ENCODE measurements at regions not wholly inside any gene's neighbourhood (a gene's known extent, or its start where the extent isn't known, plus 50 kb on each side); places are given as distances from the start of the nearest gene placed in this dataset.
"Not testable (repeated sequence)": the region's sequence is repeated elsewhere in the genome, so short reads cannot be mapped to it uniquely, and the experiment has no call there.

GRCh38 chr1:104266612-104267011, 516.9 kb downstream of the AMY1C start:
- Mint-ChIP-seq H3K36me3 (no peaks in the 10 kb centered on the region), H3K4me3 (no peak overlapping the region), H3K27me3 (no peaks in the 10 kb centered on the region), H3K4me1 (peaks cover 6% of the 10 kb centered on the region), H3K27ac (no peak overlapping the region), H3K9me3 (no peaks in the 10 kb centered on the region)
- no peak for ATAC-seq

GRCh38 chr1:104288322-104288721, 538.6 kb downstream of the AMY1C start:
- not testable (repeated sequence) for H3K4me3 Mint-ChIP-seq, H3K27ac Mint-ChIP-seq, H3K4me1 Mint-ChIP-seq, H3K9me3 Mint-ChIP-seq, H3K36me3 Mint-ChIP-seq, H3K27me3 Mint-ChIP-seq, ATAC-seq

- H3K27me3 Mint-ChIP-seq, result no peaks in the 10 kb centered on the region
Observed at GRCh38 chr1:104291156-104291555, 541.5 kb downstream of the AMY1C start.

GRCh38 chr1:104294259-104294658, 544.6 kb downstream of the AMY1C start:
- Mint-ChIP-seq H3K27ac (no peak overlapping the region), H3K4me1 (no peaks in the 10 kb centered on the region), H3K36me3 (no peaks in the 10 kb centered on the region), H3K27me3 (no peaks in the 10 kb centered on the region), H3K9me3 (no peaks in the 10 kb centered on the region), H3K4me3 (no peak overlapping the region)
- ATAC-seq, result no peak

More at GRCh38 chr1:104291156-104291555, 541.5 kb downstream of the AMY1C start:
- H3K27ac Mint-ChIP-seq, result no peak overlapping the region
- no peaks in the 10 kb centered on the region for H3K9me3 Mint-ChIP-seq
- no peaks in the 10 kb centered on the region for H3K4me1 Mint-ChIP-seq
- H3K4me3 Mint-ChIP-seq, result no peak overlapping the region
- ATAC-seq, result no peak
- H3K36me3 Mint-ChIP-seq, result no peaks in the 10 kb centered on the region

- ATAC-seq, result no peak
- Mint-ChIP-seq H3K9me3 (no peaks in the 10 kb centered on the region), H3K4me3 (no peak overlapping the region), H3K4me1 (no peaks in the 10 kb centered on the region), H3K27me3 (no peaks in the 10 kb centered on the region), H3K27ac (no peak overlapping the region), H3K36me3 (no peaks in the 10 kb centered on the region)
Observed at GRCh38 chr1:104295511-104295910, 545.8 kb downstream of the AMY1C start.

GRCh38 chr1:104309673-104310072, 560.0 kb downstream of the AMY1C start:
- no peaks in the 10 kb centered on the region for H3K4me1 Mint-ChIP-seq
- ATAC-seq, result no peak
- H3K36me3 Mint-ChIP-seq, result no peaks in the 10 kb centered on the region
- H3K27ac Mint-ChIP-seq, result no peak overlapping the region
- peaks cover 3% of the 10 kb centered on the region for H3K9me3 Mint-ChIP-seq
- H3K27me3 Mint-ChIP-seq, result no peaks in the 10 kb centered on the region
- H3K4me3 Mint-ChIP-seq, result no peak overlapping the region

GRCh38 chr1:104315823-104316222, 566.1 kb downstream of the AMY1C start:
- no peaks in the 10 kb centered on the region for H3K36me3 Mint-ChIP-seq
- ATAC-seq, result no peak
- peaks cover 6% of the 10 kb centered on the region for H3K9me3 Mint-ChIP-seq
- H3K27me3 Mint-ChIP-seq, result no peaks in the 10 kb centered on the region
- H3K4me1 Mint-ChIP-seq, result no peaks in the 10 kb centered on the region
- no peak overlapping the region for H3K27ac Mint-ChIP-seq
- H3K4me3 Mint-ChIP-seq, result no peak overlapping the region

DNA sequence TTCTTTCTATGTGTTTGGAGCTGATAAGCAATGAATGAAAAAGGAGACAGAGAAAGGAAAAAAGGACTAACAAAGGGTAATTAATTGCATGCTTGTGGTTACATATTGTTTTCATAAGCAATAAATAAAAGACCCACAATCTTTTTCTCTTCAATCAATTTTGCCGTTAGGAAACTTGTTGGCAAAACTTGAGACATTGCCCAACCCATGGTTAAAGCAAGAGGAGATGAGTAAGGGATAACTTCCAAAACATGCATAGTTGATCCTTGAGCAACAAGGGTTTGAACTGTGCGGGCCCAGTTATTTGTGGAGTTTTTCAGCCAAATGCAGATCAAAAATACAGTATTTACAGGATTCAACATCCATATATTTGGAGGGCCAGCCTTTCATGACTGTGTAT, 572.4 kb downstream of the AMY1C start:
- Mint-ChIP-seq H3K9me3 (peaks cover 6% of the 10 kb centered on the region), H3K4me1 (no peaks in the 10 kb centered on the region), H3K36me3 (no peaks in the 10 kb centered on the region), H3K4me3 (no peak overlapping the region), H3K27me3 (no peaks in the 10 kb centered on the region), H3K27ac (no peak overlapping the region)
- no peak for ATAC-seq

- Mint-ChIP-seq H3K9me3 (no peaks in the 10 kb centered on the region), H3K4me1 (no peaks in the 10 kb centered on the region), H3K27ac (no peak overlapping the region), H3K4me3 (no peak overlapping the region), H3K36me3 (no peaks in the 10 kb centered on the region), H3K27me3 (no peaks in the 10 kb centered on the region)
- peak; percentile 54 for ATAC-seq
Observed at GRCh38 chr1:104329278-104329677, 579.6 kb downstream of the AMY1C start.

DNA sequence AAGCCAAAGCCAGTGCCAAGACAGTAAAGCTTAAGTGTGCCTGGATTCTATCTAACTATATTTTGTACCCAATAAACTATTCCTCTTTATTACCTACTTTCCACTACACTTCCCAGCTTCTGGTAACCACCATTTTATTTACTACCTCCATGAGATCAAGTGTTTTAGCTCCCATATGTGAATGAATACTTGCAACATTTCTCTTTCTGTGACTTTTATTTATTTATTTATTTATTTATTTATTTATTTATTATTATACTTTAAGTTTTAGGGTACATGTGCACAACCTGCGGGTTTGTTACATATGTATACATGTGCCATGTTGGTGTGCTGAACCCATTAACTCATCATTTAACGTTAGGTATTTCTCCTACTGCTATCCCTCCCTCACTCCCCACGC, 582.1 kb downstream of the AMY1C start:
- Mint-ChIP-seq H3K4me1 (no peaks in the 10 kb centered on the region), H3K36me3 (no peaks in the 10 kb centered on the region), H3K27me3 (no peaks in the 10 kb centered on the region), H3K27ac (no peak overlapping the region), H3K4me3 (no peak overlapping the region), H3K9me3 (no peaks in the 10 kb centered on the region)
- ATAC-seq, result no peak

DNA sequence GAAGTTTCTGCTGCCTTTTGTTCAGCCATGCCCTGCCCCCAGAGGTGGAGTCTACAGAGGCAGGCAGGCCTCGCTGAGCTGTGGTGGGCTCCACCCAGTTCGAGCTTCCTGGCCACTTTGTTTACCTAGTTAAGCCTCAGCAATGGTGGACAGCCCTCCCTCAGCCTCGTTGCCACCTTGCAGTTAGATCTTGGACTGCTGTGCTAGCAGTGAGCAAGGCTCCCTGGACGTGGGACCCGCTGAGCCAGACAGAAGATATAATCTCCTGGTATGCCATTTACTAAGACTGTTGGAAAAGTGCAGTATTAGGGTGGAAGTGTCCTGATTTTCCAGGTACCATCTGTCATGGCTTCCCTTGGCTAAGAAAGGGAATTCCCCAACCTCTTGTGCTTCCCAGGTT, 588.2 kb downstream of the AMY1C start:
- H3K4me3 Mint-ChIP-seq, H3K27me3 Mint-ChIP-seq, ATAC-seq, H3K36me3 Mint-ChIP-seq, H3K9me3 Mint-ChIP-seq, H3K27ac Mint-ChIP-seq, H3K4me1 Mint-ChIP-seq: not testable (repeated sequence)

DNA sequence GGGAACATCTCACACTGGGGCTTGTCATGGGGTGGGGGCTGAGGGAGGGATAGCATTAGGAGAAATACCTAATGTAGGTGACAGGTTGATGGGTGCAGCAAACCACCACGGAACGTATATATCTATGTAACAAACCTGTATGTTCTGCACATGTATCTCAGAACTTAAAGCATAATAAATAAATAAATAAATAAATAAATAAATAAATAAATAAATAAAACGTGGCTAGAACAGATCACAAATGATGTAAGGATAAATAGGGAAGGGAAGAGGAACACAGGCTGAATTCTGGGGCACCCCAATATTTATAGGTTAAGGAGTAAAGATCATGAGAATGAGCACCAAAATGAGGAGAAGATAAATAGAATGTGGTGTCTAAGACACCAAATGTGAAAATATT, 592.2 kb downstream of the AMY1C start:
- Mint-ChIP-seq H3K36me3 (no peaks in the 10 kb centered on the region), H3K9me3 (peaks cover 16% of the 10 kb centered on the region), H3K4me3 (no peak overlapping the region), H3K4me1 (no peaks in the 10 kb centered on the region), H3K27me3 (no peaks in the 10 kb centered on the region), H3K27ac (no peak overlapping the region)
- no peak for ATAC-seq

GRCh38 chr1:104348277-104348676, 598.6 kb downstream of the AMY1C start:
- H3K9me3 Mint-ChIP-seq, result peaks cover 9% of the 10 kb centered on the region
- H3K36me3 Mint-ChIP-seq, result no peaks in the 10 kb centered on the region
- ATAC-seq, result no peak
- no peaks in the 10 kb centered on the region for H3K27me3 Mint-ChIP-seq
- H3K4me3 Mint-ChIP-seq, result no peak overlapping the region
- no peaks in the 10 kb centered on the region for H3K4me1 Mint-ChIP-seq
- H3K27ac Mint-ChIP-seq, result no peak overlapping the region

GRCh38 chr1:104353580-104353979, 603.9 kb downstream of the AMY1C start:
- H3K4me3 Mint-ChIP-seq, result no peak overlapping the region
- H3K27ac Mint-ChIP-seq, result no peak overlapping the region
- no peaks in the 10 kb centered on the region for H3K36me3 Mint-ChIP-seq
- H3K9me3 Mint-ChIP-seq, result no peaks in the 10 kb centered on the region
- ATAC-seq, result no peak
- no peaks in the 10 kb centered on the region for H3K27me3 Mint-ChIP-seq
- no peaks in the 10 kb centered on the region for H3K4me1 Mint-ChIP-seq

- no peaks in the 10 kb centered on the region for H3K9me3 Mint-ChIP-seq
- no peak for ATAC-seq
- H3K36me3 Mint-ChIP-seq, result no peaks in the 10 kb centered on the region
- H3K4me3 Mint-ChIP-seq, result no peak overlapping the region
- H3K27me3 Mint-ChIP-seq, result peaks cover 9% of the 10 kb centered on the region
- no peaks in the 10 kb centered on the region for H3K4me1 Mint-ChIP-seq
- H3K27ac Mint-ChIP-seq, result no peak overlapping the region
Observed at GRCh38 chr1:104358086-104358485, 608.4 kb downstream of the AMY1C start.

DNA sequence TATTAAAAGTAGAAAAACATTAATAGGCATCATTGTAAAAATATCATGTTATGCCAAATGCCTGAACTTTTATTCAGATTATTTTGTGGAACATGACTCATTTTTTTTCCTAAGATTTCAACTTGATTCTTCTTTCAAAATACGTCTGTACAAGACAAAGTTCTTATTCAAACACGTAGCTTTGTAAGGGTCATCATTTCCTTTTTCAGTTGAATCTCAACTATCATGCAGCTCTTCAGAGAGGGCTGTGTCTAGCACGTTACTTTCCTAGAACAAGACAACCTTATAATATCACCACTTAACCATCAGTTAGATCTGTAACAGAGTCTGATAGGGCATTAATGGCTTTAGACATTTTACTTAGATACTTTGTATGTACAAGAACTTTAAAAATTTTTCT, 608.9 kb downstream of the AMY1C start:
- Mint-ChIP-seq H3K9me3 (no peaks in the 10 kb centered on the region), H3K4me3 (no peak overlapping the region), H3K27me3 (peaks cover 9% of the 10 kb centered on the region), H3K4me1 (no peaks in the 10 kb centered on the region), H3K36me3 (no peaks in the 10 kb centered on the region), H3K27ac (no peak overlapping the region)
- ATAC-seq, result no peak

DNA sequence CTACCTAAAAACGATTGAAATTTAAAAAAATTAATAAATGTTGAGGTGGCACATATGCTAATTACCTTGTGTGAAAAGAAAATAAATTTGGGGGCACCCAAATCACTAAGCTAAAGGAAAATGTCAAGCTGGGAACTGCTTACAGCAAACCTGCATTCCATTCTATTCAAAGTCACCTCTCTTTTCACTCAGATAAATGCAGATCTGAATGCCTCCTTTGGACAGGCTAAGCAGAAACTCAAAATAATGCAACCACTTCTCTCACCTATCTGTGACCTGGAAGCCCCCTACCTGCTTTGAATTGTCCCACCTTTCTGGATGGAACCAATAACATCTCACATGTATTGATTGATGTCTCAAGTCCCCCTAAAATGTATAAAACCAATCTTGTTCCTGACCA, 628.7 kb downstream of the AMY1C start:
- Mint-ChIP-seq H3K4me3 (no peak overlapping the region), H3K4me1 (no peaks in the 10 kb centered on the region), H3K36me3 (no peaks in the 10 kb centered on the region), H3K27me3 (no peaks in the 10 kb centered on the region), H3K9me3 (peaks cover 5% of the 10 kb centered on the region), H3K27ac (no peak overlapping the region)
- ATAC-seq, result no peak

All from stimulated activated memory B cell treated with anti-CD40 and anti-IgM and Interleukin-4, amounts not matched to agents 10 μg/mL and 1 μg/mL and 100 μg/mL, for 72 hours (primary cell).